ENCODE measurements at regions not wholly inside any gene's neighbourhood (a gene's known extent, or its start where the extent isn't known, plus 50 kb on each side); places are given as distances from the start of the nearest gene placed in this dataset.

DNA sequence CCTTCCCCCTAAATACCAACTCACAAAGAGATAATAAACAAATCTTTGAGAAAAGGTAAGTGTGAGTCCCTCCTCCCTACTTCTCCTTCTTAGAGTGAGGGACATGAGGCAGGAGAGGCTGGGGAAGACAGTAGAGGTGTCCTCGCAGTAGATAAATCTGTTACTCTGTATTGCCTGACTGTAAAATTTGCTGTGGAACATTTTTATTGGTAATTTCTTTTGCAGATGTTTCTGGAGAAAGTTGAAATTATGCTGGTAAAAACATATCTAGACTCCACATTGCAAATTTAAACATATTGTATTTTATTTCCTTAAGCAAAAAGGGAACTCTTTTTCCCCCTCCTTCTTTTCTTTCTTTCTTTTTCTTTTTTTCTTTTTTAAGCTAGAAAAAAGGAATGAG is 58.5 kb downstream of the PLCE1 start (continued):
- TF ChIP-seq NANOG (IDR thresholded peaks at IDR 0.05; ENCODE audit: insufficient read depth, low read depth, low read length, poor library complexity, severe bottlenecking) = no peak

All from H1 (cell line).